Keratinocyte (primary cell): ENCODE measurements at regions not wholly inside any gene's neighbourhood (a gene's known extent, or its start where the extent isn't known, plus 50 kb on each side); places are given as distances from the start of the nearest gene placed in this dataset.
A peak's percentile ranks its signal among the peaks of the same experiment; 100 is the strongest.

Source experiments
- DNase-seq: peaks from one replicate; pipeline ENCODE4 v3.0.0-alpha.2; 2011; ENCODE audit warnings: low read depth, missing footprints, low spot score
- FAIRE-seq: peaks from 2 replicates; lab custom pipeline; 2011; peaks lifted over from hg19 to GRCh38; lab: Jason Lieb, UNC
- H2AFZ ChIP-seq: 2 replicates; pipeline ENCODE4 v1.6.0; 2012; ENCODE audit warnings: low read length, control low read depth, inconsistent platforms; ENCODE audit not compliant: control insufficient read depth
- H3K27ac ChIP-seq: 2 replicates; pipeline ENCODE4 v1.5.1; 2011; ENCODE audit warnings: low read length; ENCODE audit not compliant: control insufficient read depth, insufficient read depth
- H3K27me3 ChIP-seq: 3 replicates; pipeline ENCODE4 v1.6.0; 2011; ENCODE audit warnings: low read length; ENCODE audit not compliant: control insufficient read depth, insufficient read depth; ENCODE audit errors: extremely low read depth
- H3K36me3 ChIP-seq, 2 experiments: 2 replicates in 1 of 2; 3 replicates in 1 of 2; pipeline ENCODE4 v1.5.1; 2011; ENCODE audit warnings: low read length in 2 of 2, mild to moderate bottlenecking in 1 of 2; ENCODE audit not compliant: control insufficient read depth in 2 of 2, insufficient read depth in 2 of 2; ENCODE audit errors: extremely low read depth in 1 of 2
- H3K4me1 ChIP-seq: 3 replicates; pipeline ENCODE4 v1.5.1; 2011; ENCODE audit warnings: low read length; ENCODE audit not compliant: control insufficient read depth, insufficient read depth; ENCODE audit errors: extremely low read depth
- H3K4me2 ChIP-seq: 3 replicates; pipeline ENCODE4 v1.6.0; 2011; ENCODE audit warnings: low read depth, low read length; ENCODE audit not compliant: control insufficient read depth, insufficient read depth; ENCODE audit errors: extremely low read depth
- H3K4me3 ChIP-seq, 3 experiments: fragments of 200-600 bp in 1 of 3; sonication (generic) in 1 of 3; 2 replicates in 2 of 3; 3 replicates in 1 of 3; pipeline ENCODE4 v1.5.1; 2011 to 2016; ENCODE audit warnings: low read length in 3 of 3, mild to moderate bottlenecking in 3 of 3, control low read depth in 2 of 3, inconsistent platforms in 1 of 3, low read depth in 1 of 3, mixed read lengths in 1 of 3, mixed run types in 1 of 3, moderate library complexity in 1 of 3; ENCODE audit not compliant: control insufficient read depth in 2 of 3, insufficient read depth in 2 of 3; ENCODE audit errors: extremely low read depth in 1 of 3
- H3K79me2 ChIP-seq: 2 replicates; pipeline ENCODE4 v1.6.0; 2012; ENCODE audit warnings: low read length; ENCODE audit not compliant: control insufficient read depth, insufficient read depth
- H3K9ac ChIP-seq: 3 replicates; pipeline ENCODE4 v1.6.0; 2011; ENCODE audit warnings: low read length; ENCODE audit not compliant: control insufficient read depth, insufficient read depth; ENCODE audit errors: extremely low read depth
- H3K9me1 ChIP-seq: 3 replicates; pipeline ENCODE4 v1.6.0; 2011; ENCODE audit warnings: low read length; ENCODE audit not compliant: control insufficient read depth, insufficient read depth; ENCODE audit errors: extremely low read depth
- H3K9me3 ChIP-seq: 2 replicates; pipeline ENCODE4 v1.5.1; 2012; ENCODE audit warnings: low read depth, low read length; ENCODE audit not compliant: control insufficient read depth
- H4K20me1 ChIP-seq: 3 replicates; pipeline ENCODE4 v1.6.0; 2011; ENCODE audit warnings: low read length; ENCODE audit not compliant: control insufficient read depth, insufficient read depth; ENCODE audit errors: extremely low read depth
- CTCF ChIP-seq, 3 experiments: IDR thresholded peaks in 1 of 3; conservative IDR thresholded peaks in 1 of 3; optimal IDR thresholded peaks in 1 of 3; 2 replicates in 2 of 3; 3 replicates in 1 of 3; pipeline versions ENCODE3 to v1.5.1; 2011; ENCODE audit warnings: low read length in 3 of 3, mild to moderate bottlenecking in 3 of 3, moderate library complexity in 2 of 3, control low read depth in 1 of 3, inconsistent platforms in 1 of 3; ENCODE audit not compliant: insufficient read depth in 2 of 3; ENCODE audit errors: extremely low read depth in 1 of 3
- EZH2 ChIP-seq: IDR thresholded peaks from one replicate; pipeline ENCODE4 v1.6.1; 2012; ENCODE audit warnings: inconsistent platforms, mild to moderate bottlenecking, low read length, moderate library complexity
- dilution Hi-C: fragments of 300-500 bp; cut with MboI; formaldehyde crosslinking; loops from one replicate; pipeline ENCODE4 v1.7.0; 2020; ENCODE audit warnings: low sequenced_read_pairs; ENCODE audit not compliant: extremely low pct_ligation_motif_present

GRCh38 chr20:11403711-11404110 lies 514.0 kb upstream of the BTBD3 start:
- Histone ChIP-seq H4K20me1 (no peaks in the 10 kb centered on the region), H3K79me2 (no peaks in the 10 kb centered on the region), H3K27ac (no peak overlapping the region), H3K4me3 (no peak overlapping the region), H2AFZ (peak overlapping the region; percentile 80), H3K9ac (no peak overlapping the region), H3K4me1 (peaks cover 4% of the 10 kb centered on the region), H3K27me3 (no peaks in the 10 kb centered on the region), H3K9me3 (no peaks in the 10 kb centered on the region), H3K36me3 (no peaks in the 10 kb centered on the region), H3K4me2 (no peak overlapping the region), H3K9me1 (no peaks in the 10 kb centered on the region)
- no peak for TF ChIP-seq EZH2
- TF ChIP-seq CTCF (optimal IDR thresholded peaks at IDR 0.05 in 1 of 3, IDR thresholded peaks at IDR 0.05 in 1 of 3, conservative IDR thresholded peaks at IDR 0.05 in 1 of 3; ENCODE audit: extremely low read depth in 1 of 3, insufficient read depth in 2 of 3, low read length in 3 of 3) = no peak
- DNase-seq (no peak), FAIRE-seq (peak; percentile 29)
- dilution Hi-C loops = no loop called here

GRCh38 chr20:11406877-11407276 lies 510.8 kb upstream of the BTBD3 start:
- no peaks in the 10 kb centered on the region for H3K9me1 ChIP-seq
- FAIRE-seq = no peak
- no peak for TF ChIP-seq EZH2
- TF ChIP-seq CTCF (optimal IDR thresholded peaks at IDR 0.05 in 1 of 3, IDR thresholded peaks at IDR 0.05 in 1 of 3, conservative IDR thresholded peaks at IDR 0.05 in 1 of 3; ENCODE audit: extremely low read depth in 1 of 3, insufficient read depth in 2 of 3, low read length in 3 of 3) = no peak
- H2AFZ ChIP-seq = no peak overlapping the region
- H3K9ac ChIP-seq = no peak overlapping the region
- H3K27me3 ChIP-seq = no peaks in the 10 kb centered on the region
- no peak overlapping the region for H3K4me3 ChIP-seq
- H3K79me2 ChIP-seq = no peaks in the 10 kb centered on the region
- DNase-seq = no peak
- no peaks in the 10 kb centered on the region for H3K9me3 ChIP-seq
- no peaks in the 10 kb centered on the region for H4K20me1 ChIP-seq
- dilution Hi-C loops = no loop called here
- H3K4me2 ChIP-seq = no peak overlapping the region
- no peak overlapping the region for H3K27ac ChIP-seq
- no peaks in the 10 kb centered on the region for H3K36me3 ChIP-seq
- H3K4me1 ChIP-seq = peaks cover 4% of the 10 kb centered on the region
